HepG2 (cell line): ENCODE measurements at regions not wholly inside any gene's neighbourhood (a gene's known extent, or its start where the extent isn't known, plus 50 kb on each side); places are given as distances from the start of the nearest gene placed in this dataset.

Source experiments
- BRCA1 ChIP-seq: sonication (generic); formaldehyde crosslinking; IDR thresholded peaks from 2 replicates; pipeline ENCODE4 v1.4.0; 2020; ENCODE audit warnings: missing genetic modification reagents
- CBX1 ChIP-seq: IDR thresholded peaks from one replicate; pipeline ENCODE4 v1.6.1; 2016; ENCODE audit warnings: antibody characterized with exemption, low read depth
- DNMT1 ChIP-seq: sonication (generic); formaldehyde crosslinking; IDR thresholded peaks from 2 replicates; pipeline ENCODE4 v1.5.1; 2020; ENCODE audit warnings: mild to moderate bottlenecking, missing genetic modification reagents
- GATA4 ChIP-seq: sonication (generic); IDR thresholded peaks from 2 replicates; pipeline ENCODE4 v1.6.1; 2016; ENCODE audit warnings: antibody characterized with exemption, low read depth, borderline replicate concordance
- HNRNPL ChIP-seq: fragments of 200-400 bp; formaldehyde crosslinking; IDR thresholded peaks from 2 replicates; pipeline ENCODE4 v1.6.1; 2017; ENCODE audit warnings: mild to moderate bottlenecking, low read depth, low read length
- HOXA3 ChIP-seq: sonication (generic); formaldehyde crosslinking; IDR thresholded peaks from 2 replicates; pipeline ENCODE4 v1.5.0; 2020; ENCODE audit warnings: missing genetic modification reagents
- KDM6A ChIP-seq: IDR thresholded peaks from 2 replicates; pipeline ENCODE4 v1.6.1; 2016; ENCODE audit warnings: low read depth
- MIER2 ChIP-seq: IDR thresholded peaks from 2 replicates; pipeline ENCODE4 v1.6.1; 2016; ENCODE audit warnings: missing biosample characterization, missing genetic modification reagents
- MLLT10 ChIP-seq: sonication (generic); formaldehyde crosslinking; IDR thresholded peaks from 2 replicates; pipeline ENCODE4 v1.4.0; 2020; ENCODE audit warnings: missing genetic modification reagents
- NONO ChIP-seq, 2 experiments: fragments of 450-650 bp in 1 of 2; sonication (generic) in 1 of 2; formaldehyde crosslinking in 1 of 2; IDR thresholded peaks in 1 of 2; conservative IDR thresholded peaks in 1 of 2; 2 replicates each; pipeline versions ENCODE4 v1.6.1 to v1.8.0; 2017 to 2022; ENCODE audit warnings: mild to moderate bottlenecking in 1 of 2, missing genetic modification reagents in 1 of 2, moderate library complexity in 1 of 2
- NR2F2 ChIP-seq: IDR thresholded peaks from 2 replicates; pipeline ENCODE4 v1.6.1; 2012; ENCODE audit warnings: low read depth, inconsistent platforms, borderline replicate concordance
- PCBP2 ChIP-seq: fragments of 200-400 bp; formaldehyde crosslinking; optimal IDR thresholded peaks from 2 replicates; pipeline ENCODE3; 2018; ENCODE audit warnings: low read length, low read depth; ENCODE audit not compliant: poor library complexity, severe bottlenecking
- RBM22 ChIP-seq: fragments of 200-400 bp; formaldehyde crosslinking; optimal IDR thresholded peaks from 2 replicates; pipeline ENCODE3; 2017; ENCODE audit warnings: mild to moderate bottlenecking, low read length, moderate library complexity
- REPIN1 ChIP-seq: sonication (generic); formaldehyde crosslinking; IDR thresholded peaks from 2 replicates; pipeline ENCODE4 v1.8.0; 2022; ENCODE audit warnings: missing genetic modification reagents, low read depth, mild to moderate bottlenecking, borderline replicate concordance
- SALL1 ChIP-seq: sonication (generic); formaldehyde crosslinking; IDR thresholded peaks from 2 replicates; pipeline ENCODE4 v1.8.0; 2022; ENCODE audit warnings: mild to moderate bottlenecking, missing genetic modification reagents
- SMYD3 ChIP-seq: sonication (generic); formaldehyde crosslinking; IDR thresholded peaks from 2 replicates; pipeline ENCODE4 v1.8.1; 2023; ENCODE audit warnings: mild to moderate bottlenecking, missing genetic modification reagents
- TMF1 ChIP-seq: sonication (generic); formaldehyde crosslinking; IDR thresholded peaks from 2 replicates; pipeline ENCODE4 v1.8.1; 2022; ENCODE audit warnings: low read depth, missing genetic modification reagents
- ZBTB3 ChIP-seq: sonication (generic); formaldehyde crosslinking; IDR thresholded peaks from 2 replicates; pipeline ENCODE4 v1.4.0; 2020; ENCODE audit warnings: low read depth, mild to moderate bottlenecking, moderate library complexity, missing genetic modification reagents, borderline replicate concordance
- ZFP37 ChIP-seq: sonication (generic); formaldehyde crosslinking; IDR thresholded peaks from 2 replicates; pipeline ENCODE4 v1.4.0; 2020; ENCODE audit warnings: missing genetic modification reagents, borderline replicate concordance
- ZNF205 ChIP-seq: IDR thresholded peaks from 2 replicates; pipeline ENCODE4 v1.6.1; 2018; ENCODE audit warnings: missing biosample characterization, missing genetic modification reagents
- ZNF546 ChIP-seq: sonication (generic); formaldehyde crosslinking; conservative IDR thresholded peaks from 2 replicates; pipeline ENCODE4 v1.8.1; 2023; ENCODE audit warnings: mild to moderate bottlenecking, missing genetic modification reagents
- ZNF564 ChIP-seq: sonication (generic); formaldehyde crosslinking; IDR thresholded peaks from 2 replicates; pipeline ENCODE4 v1.8.1; 2023; ENCODE audit warnings: mild to moderate bottlenecking, missing genetic modification reagents
- ZNF768 ChIP-seq: sonication (generic); formaldehyde crosslinking; IDR thresholded peaks from 2 replicates; pipeline ENCODE4 v1.4.0; 2020; ENCODE audit warnings: missing genetic modification reagents
- ZSCAN30 ChIP-seq: sonication (generic); formaldehyde crosslinking; IDR thresholded peaks from 2 replicates; pipeline ENCODE4 v1.5.0; 2020; ENCODE audit warnings: mild to moderate bottlenecking, missing genetic modification reagents
- TF ChIP-seq, protein P1 (sequence below): sonication (generic); formaldehyde crosslinking; IDR thresholded peaks from 2 replicates; pipeline ENCODE4 v1.5.0; 2020; ENCODE audit warnings: mild to moderate bottlenecking, missing genetic modification reagents, moderate library complexity
- TF ChIP-seq, protein P2 (sequence below): IDR thresholded peaks from 2 replicates; pipeline ENCODE4 v1.6.1; 2012; ENCODE audit warnings: inconsistent platforms
- TF ChIP-seq, protein P3 (sequence below): sonication (generic); formaldehyde crosslinking; IDR thresholded peaks from 2 replicates; pipeline ENCODE4 v1.8.0; 2022; ENCODE audit warnings: mild to moderate bottlenecking, missing genetic modification reagents, moderate library complexity
- TF ChIP-seq, protein P4 (sequence below): sonication (generic); formaldehyde crosslinking; IDR thresholded peaks from 2 replicates; pipeline ENCODE4 v1.5.0; 2020; ENCODE audit warnings: missing genetic modification reagents
- TF ChIP-seq, protein P5 (sequence below), 2 experiments: fragments of 450-650 bp in 1 of 2; sonication (generic) in 1 of 2; formaldehyde crosslinking; IDR thresholded peaks; 2 replicates each; pipeline versions ENCODE4 v1.5.0 to v1.8.0; 2020 to 2022; ENCODE audit warnings: mild to moderate bottlenecking in 1 of 2, missing genetic modification reagents in 1 of 2

DNA sequence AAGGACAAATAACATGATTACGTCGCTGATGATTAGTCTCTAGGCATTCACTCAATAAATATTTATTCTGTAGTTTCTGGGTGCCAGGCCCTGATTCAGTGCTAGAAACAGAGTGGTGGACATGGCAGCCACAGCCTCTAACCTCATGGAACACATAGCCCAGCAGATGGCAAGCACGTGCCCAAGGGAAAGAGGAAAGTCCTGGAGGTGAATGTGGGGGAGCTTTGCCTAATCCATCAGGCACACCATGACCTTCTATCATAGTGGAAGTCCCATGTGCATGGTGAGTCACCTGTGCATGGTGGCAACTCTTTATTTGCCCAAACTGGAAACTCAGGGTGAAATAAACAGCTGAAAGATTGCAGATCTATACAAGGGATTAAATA lies 143.0 kb upstream of the TNFAIP3 start (continued):
- TF ChIP-seq ZNF564 (CRISPR knock-in tag): peak; percentile 68
- no peak for TF ChIP-seq ZNF768
- no peak for TF ChIP-seq ZSCAN30 (CRISPR knock-in tag)
- TF ChIP-seq, protein P1, sequence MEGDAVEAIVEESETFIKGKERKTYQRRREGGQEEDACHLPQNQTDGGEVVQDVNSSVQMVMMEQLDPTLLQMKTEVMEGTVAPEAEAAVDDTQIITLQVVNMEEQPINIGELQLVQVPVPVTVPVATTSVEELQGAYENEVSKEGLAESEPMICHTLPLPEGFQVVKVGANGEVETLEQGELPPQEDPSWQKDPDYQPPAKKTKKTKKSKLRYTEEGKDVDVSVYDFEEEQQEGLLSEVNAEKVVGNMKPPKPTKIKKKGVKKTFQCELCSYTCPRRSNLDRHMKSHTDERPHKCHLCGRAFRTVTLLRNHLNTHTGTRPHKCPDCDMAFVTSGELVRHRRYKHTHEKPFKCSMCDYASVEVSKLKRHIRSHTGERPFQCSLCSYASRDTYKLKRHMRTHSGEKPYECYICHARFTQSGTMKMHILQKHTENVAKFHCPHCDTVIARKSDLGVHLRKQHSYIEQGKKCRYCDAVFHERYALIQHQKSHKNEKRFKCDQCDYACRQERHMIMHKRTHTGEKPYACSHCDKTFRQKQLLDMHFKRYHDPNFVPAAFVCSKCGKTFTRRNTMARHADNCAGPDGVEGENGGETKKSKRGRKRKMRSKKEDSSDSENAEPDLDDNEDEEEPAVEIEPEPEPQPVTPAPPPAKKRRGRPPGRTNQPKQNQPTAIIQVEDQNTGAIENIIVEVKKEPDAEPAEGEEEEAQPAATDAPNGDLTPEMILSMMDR (CRISPR knock-in tag): peak; percentile 75
- TF ChIP-seq, protein P2, sequence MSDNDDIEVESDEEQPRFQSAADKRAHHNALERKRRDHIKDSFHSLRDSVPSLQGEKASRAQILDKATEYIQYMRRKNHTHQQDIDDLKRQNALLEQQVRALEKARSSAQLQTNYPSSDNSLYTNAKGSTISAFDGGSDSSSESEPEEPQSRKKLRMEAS: peak; percentile 96
- TF ChIP-seq, protein P3, sequence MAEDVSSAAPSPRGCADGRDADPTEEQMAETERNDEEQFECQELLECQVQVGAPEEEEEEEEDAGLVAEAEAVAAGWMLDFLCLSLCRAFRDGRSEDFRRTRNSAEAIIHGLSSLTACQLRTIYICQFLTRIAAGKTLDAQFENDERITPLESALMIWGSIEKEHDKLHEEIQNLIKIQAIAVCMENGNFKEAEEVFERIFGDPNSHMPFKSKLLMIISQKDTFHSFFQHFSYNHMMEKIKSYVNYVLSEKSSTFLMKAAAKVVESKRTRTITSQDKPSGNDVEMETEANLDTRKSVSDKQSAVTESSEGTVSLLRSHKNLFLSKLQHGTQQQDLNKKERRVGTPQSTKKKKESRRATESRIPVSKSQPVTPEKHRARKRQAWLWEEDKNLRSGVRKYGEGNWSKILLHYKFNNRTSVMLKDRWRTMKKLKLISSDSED (CRISPR knock-in tag): no peak
- TF ChIP-seq CBX1: no peak
- TF ChIP-seq, protein P4, sequence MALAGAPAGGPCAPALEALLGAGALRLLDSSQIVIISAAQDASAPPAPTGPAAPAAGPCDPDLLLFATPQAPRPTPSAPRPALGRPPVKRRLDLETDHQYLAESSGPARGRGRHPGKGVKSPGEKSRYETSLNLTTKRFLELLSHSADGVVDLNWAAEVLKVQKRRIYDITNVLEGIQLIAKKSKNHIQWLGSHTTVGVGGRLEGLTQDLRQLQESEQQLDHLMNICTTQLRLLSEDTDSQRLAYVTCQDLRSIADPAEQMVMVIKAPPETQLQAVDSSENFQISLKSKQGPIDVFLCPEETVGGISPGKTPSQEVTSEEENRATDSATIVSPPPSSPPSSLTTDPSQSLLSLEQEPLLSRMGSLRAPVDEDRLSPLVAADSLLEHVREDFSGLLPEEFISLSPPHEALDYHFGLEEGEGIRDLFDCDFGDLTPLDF (CRISPR knock-in tag): no peak
- TF ChIP-seq ZFP37 (CRISPR knock-in tag): peak; percentile 97; the same call in 1 of the 2 replicates
- TF ChIP-seq MLLT10: no peak
- TF ChIP-seq GATA4: no peak
- peak; percentile 82 for TF ChIP-seq HOXA3
- peak; percentile 79 for TF ChIP-seq ZNF205 (CRISPR knock-in tag)
- peak; percentile 15; the same call in 1 of the 2 replicates for TF ChIP-seq REPIN1 (CRISPR knock-in tag)
- no peak for TF ChIP-seq PCBP2
- TF ChIP-seq HNRNPL: no peak
- TF ChIP-seq NONO (IDR thresholded peaks at IDR 0.05): no peak
- no peak for TF ChIP-seq NONO (CRISPR knock-in tag; conservative IDR thresholded peaks at IDR 0.05)
- peak; percentile 85; the same call in 1 of the 2 replicates for TF ChIP-seq BRCA1 (CRISPR knock-in tag)
- TF ChIP-seq DNMT1 (CRISPR knock-in tag): no peak
- no peak for TF ChIP-seq TMF1 (CRISPR knock-in tag)
- no peak for TF ChIP-seq RBM22
- no peak for TF ChIP-seq ZNF546 (CRISPR knock-in tag)
- TF ChIP-seq, protein P5, sequence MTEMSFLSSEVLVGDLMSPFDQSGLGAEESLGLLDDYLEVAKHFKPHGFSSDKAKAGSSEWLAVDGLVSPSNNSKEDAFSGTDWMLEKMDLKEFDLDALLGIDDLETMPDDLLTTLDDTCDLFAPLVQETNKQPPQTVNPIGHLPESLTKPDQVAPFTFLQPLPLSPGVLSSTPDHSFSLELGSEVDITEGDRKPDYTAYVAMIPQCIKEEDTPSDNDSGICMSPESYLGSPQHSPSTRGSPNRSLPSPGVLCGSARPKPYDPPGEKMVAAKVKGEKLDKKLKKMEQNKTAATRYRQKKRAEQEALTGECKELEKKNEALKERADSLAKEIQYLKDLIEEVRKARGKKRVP (CRISPR knock-in tag; IDR thresholded peaks at IDR 0.05): peak in 1 of 2 experiments; percentile 82; a peak in 2 of 4 replicates
- TF ChIP-seq NR2F2: no peak; the same call in 1 of the 2 replicates
- TF ChIP-seq ZBTB3 (CRISPR knock-in tag): no peak
- peak; percentile 27; the same call in 1 of the 2 replicates for TF ChIP-seq MIER2 (CRISPR knock-in tag)
- TF ChIP-seq KDM6A (CRISPR knock-in tag): no peak
- TF ChIP-seq SMYD3 (CRISPR knock-in tag): no peak; the same call in 1 of the 2 replicates
- peak; percentile 95 for TF ChIP-seq SALL1 (CRISPR knock-in tag)
